ENCODE measurements at regions not wholly inside any gene's neighbourhood (a gene's known extent, or its start where the extent isn't known, plus 50 kb on each side); places are given as distances from the start of the nearest gene placed in this dataset.

DNA sequence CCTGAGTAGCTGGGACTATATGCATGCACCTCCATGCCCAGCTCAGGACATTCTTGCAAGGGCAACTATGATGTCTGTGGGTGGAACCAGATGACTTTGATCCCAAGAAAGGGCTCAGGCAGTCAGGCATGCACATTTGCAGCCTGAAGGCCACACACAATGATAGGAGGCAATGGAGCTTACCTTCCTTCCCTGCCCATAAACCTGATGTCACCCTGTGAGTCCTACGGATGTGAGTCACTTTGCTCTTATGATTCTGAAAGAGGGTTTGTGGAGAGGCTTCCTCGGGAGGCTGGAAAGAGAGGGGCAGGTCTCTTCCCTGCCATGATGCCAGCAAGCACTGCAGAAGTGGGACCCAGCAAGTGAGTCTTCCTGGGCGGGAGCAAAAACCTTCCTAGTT, 202.4 kb downstream of the LY86 start:
- H3K4me1 ChIP-seq (ENCODE audit: control insufficient read depth, insufficient read depth, low read length), result peaks cover 5% of the 10 kb centered on the region
- no peaks in the 10 kb centered on the region for H3K36me3 ChIP-seq (ENCODE audit: control insufficient read depth, insufficient read depth, low read length)
- no peaks in the 10 kb centered on the region for H3K27me3 ChIP-seq (ENCODE audit: control insufficient read depth, insufficient read depth, low read length, poor library complexity, severe bottlenecking)
- WGBS, 2 experiments (ENCODE audit: insufficient coverage in 1 of 2, insufficient read length in 1 of 2), result 90 to 93% methylated on average over 2 to 3 of the region's 3 CpGs
- Mint-ChIP-seq H3K27ac (no peak overlapping the region), H3K4me1 (peaks cover 10% of the 10 kb centered on the region), H3K36me3 (ENCODE audit: low read depth) (no peaks in the 10 kb centered on the region), H3K9me3 (no peaks in the 10 kb centered on the region), H3K4me3 (no peak overlapping the region), H3K27me3 (ENCODE audit: insufficient read depth) (no peaks in the 10 kb centered on the region)
- no peak overlapping the region for H3K4me3 ChIP-seq (ENCODE audit: low read length)
- H3K27ac ChIP-seq (ENCODE audit: low read depth, low read length), result no peak overlapping the region
- no peak overlapping the region for H3K9ac ChIP-seq (ENCODE audit: extremely low read depth, low read length, poor library complexity, severe bottlenecking)
- H3K9me3 ChIP-seq (ENCODE audit: control insufficient read depth, low read length), result no peaks in the 10 kb centered on the region
- TF ChIP-seq, protein P1, sequence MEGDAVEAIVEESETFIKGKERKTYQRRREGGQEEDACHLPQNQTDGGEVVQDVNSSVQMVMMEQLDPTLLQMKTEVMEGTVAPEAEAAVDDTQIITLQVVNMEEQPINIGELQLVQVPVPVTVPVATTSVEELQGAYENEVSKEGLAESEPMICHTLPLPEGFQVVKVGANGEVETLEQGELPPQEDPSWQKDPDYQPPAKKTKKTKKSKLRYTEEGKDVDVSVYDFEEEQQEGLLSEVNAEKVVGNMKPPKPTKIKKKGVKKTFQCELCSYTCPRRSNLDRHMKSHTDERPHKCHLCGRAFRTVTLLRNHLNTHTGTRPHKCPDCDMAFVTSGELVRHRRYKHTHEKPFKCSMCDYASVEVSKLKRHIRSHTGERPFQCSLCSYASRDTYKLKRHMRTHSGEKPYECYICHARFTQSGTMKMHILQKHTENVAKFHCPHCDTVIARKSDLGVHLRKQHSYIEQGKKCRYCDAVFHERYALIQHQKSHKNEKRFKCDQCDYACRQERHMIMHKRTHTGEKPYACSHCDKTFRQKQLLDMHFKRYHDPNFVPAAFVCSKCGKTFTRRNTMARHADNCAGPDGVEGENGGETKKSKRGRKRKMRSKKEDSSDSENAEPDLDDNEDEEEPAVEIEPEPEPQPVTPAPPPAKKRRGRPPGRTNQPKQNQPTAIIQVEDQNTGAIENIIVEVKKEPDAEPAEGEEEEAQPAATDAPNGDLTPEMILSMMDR (conservative IDR thresholded peaks at IDR 0.05), result no peak
- DNase-seq, result no peak

- WGBS, 2 experiments (ENCODE audit: insufficient coverage in 1 of 2, insufficient read length in 1 of 2), result 94 to 95% methylated on average over 7 to 9 of the region's 9 CpGs
- no peaks in the 10 kb centered on the region for H3K36me3 ChIP-seq (ENCODE audit: control insufficient read depth, insufficient read depth, low read length)
- H3K9ac ChIP-seq (ENCODE audit: extremely low read depth, low read length, poor library complexity, severe bottlenecking), result no peak overlapping the region
- H3K4me1 Mint-ChIP-seq, result peaks cover 10% of the 10 kb centered on the region
- TF ChIP-seq, protein P1 (conservative IDR thresholded peaks at IDR 0.05), result no peak
- no peaks in the 10 kb centered on the region for H3K9me3 ChIP-seq (ENCODE audit: control insufficient read depth, low read length)
- H3K27ac ChIP-seq (ENCODE audit: low read depth, low read length), result no peak overlapping the region
- H3K36me3 Mint-ChIP-seq (ENCODE audit: low read depth), result no peaks in the 10 kb centered on the region
- peaks cover 5% of the 10 kb centered on the region for H3K4me1 ChIP-seq (ENCODE audit: control insufficient read depth, insufficient read depth, low read length)
- H3K27me3 ChIP-seq (ENCODE audit: control insufficient read depth, insufficient read depth, low read length, poor library complexity, severe bottlenecking), result no peaks in the 10 kb centered on the region
- H3K27ac Mint-ChIP-seq, result no peak overlapping the region
- H3K4me3 Mint-ChIP-seq, result no peak overlapping the region
- DNase-seq, result peak; percentile 3
- no peaks in the 10 kb centered on the region for H3K9me3 Mint-ChIP-seq
- peaks cover 8% of the 10 kb centered on the region for H3K27me3 Mint-ChIP-seq (ENCODE audit: insufficient read depth)
- H3K4me3 ChIP-seq (ENCODE audit: low read length), result no peak overlapping the region
Measured at GRCh38 chr6:6793388-6794250, 205.1 kb downstream of the LY86 start.

DNA sequence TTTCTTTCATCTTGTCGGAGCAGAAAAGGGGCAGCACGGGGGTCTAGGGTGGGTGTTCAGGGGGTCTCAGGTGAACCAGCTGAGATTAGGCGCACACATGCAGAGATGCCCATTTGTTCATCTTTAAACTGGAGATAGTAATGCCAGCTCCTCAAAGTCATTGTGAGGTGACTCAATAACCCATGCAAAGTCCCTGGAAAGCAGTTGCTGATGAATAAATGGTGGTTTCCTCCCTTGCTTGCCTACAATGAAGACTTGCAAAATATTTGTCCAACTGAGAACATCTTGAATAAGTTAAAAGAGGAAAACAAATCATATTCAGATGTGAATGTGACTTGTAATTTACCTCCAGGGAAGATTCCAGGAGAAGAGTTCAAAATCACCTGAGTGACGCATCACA, 206.9 kb downstream of the LY86 start:
- Histone ChIP-seq H3K9me3 (ENCODE audit: control insufficient read depth, low read length) (no peaks in the 10 kb centered on the region), H3K4me3 (ENCODE audit: low read length) (no peak overlapping the region), H3K27ac (ENCODE audit: low read depth, low read length) (no peak overlapping the region), H3K27me3 (ENCODE audit: control insufficient read depth, insufficient read depth, low read length, poor library complexity, severe bottlenecking) (no peaks in the 10 kb centered on the region), H3K9ac (ENCODE audit: extremely low read depth, low read length, poor library complexity, severe bottlenecking) (no peak overlapping the region), H3K4me1 (ENCODE audit: control insufficient read depth, insufficient read depth, low read length) (peaks cover 5% of the 10 kb centered on the region), H3K36me3 (ENCODE audit: control insufficient read depth, insufficient read depth, low read length) (no peaks in the 10 kb centered on the region)
- H3K9me3 Mint-ChIP-seq, result no peaks in the 10 kb centered on the region
- no peaks in the 10 kb centered on the region for H3K36me3 Mint-ChIP-seq (ENCODE audit: low read depth)
- H3K4me1 Mint-ChIP-seq, result peaks cover 10% of the 10 kb centered on the region
- H3K4me3 Mint-ChIP-seq, result no peak overlapping the region
- TF ChIP-seq, protein P1 (conservative IDR thresholded peaks at IDR 0.05), result no peak
- no peak for DNase-seq
- WGBS, 2 experiments (ENCODE audit: insufficient coverage in 1 of 2, insufficient read length in 1 of 2), result 94 to 98% methylated on average over 3 to 4 of the region's 4 CpGs
- peaks cover 11% of the 10 kb centered on the region for H3K27me3 Mint-ChIP-seq (ENCODE audit: insufficient read depth)
- no peak overlapping the region for H3K27ac Mint-ChIP-seq
